GM23338 (cell line): ENCODE measurements at regions not wholly inside any gene's neighbourhood (a gene's known extent, or its start where the extent isn't known, plus 50 kb on each side); places are given as distances from the start of the nearest gene placed in this dataset.

Source experiments
- ATAC-seq: fragments of 200-7000 bp; cut with Tn5 transposase; 3 replicates; pipeline ENCODE4 v1.9.1; 2020
- DNase-seq: peaks from one replicate; pipeline ENCODE4 v3.0.0-alpha.2; 2015; ENCODE audit warnings: low spot score
- H2AFZ ChIP-seq: fragments of 200-600 bp; sonication (generic); 2 replicates; pipeline ENCODE4 v1.8.0; 2016; ENCODE audit warnings: antibody characterized with exemption, mild to moderate bottlenecking, moderate library complexity
- H3F3A ChIP-seq: fragments of 200-600 bp; sonication (generic); replicated peaks from 2 replicates; pipeline ENCODE4 v1.8.0; 2017; ENCODE audit warnings: antibody characterized with exemption, mixed run types, low read depth
- H3K27ac ChIP-seq: fragments of 200-600 bp; sonication (generic); 2 replicates; pipeline ENCODE4 v1.6.1; 2016; ENCODE audit warnings: low read depth
- H3K27me3 ChIP-seq: fragments of 200-600 bp; sonication (generic); 2 replicates; pipeline ENCODE4 v1.8.0; 2016; ENCODE audit warnings: mild to moderate bottlenecking, mixed run types, moderate library complexity; ENCODE audit not compliant: insufficient read depth
- H3K36me3 ChIP-seq: fragments of 200-600 bp; sonication (generic); 2 replicates; pipeline ENCODE4 v1.8.0; 2016; ENCODE audit warnings: mild to moderate bottlenecking; ENCODE audit not compliant: insufficient read depth
- H3K4me1 ChIP-seq: fragments of 200-600 bp; sonication (generic); 2 replicates; pipeline ENCODE4 v1.8.0; 2016; ENCODE audit warnings: mild to moderate bottlenecking, moderate library complexity; ENCODE audit not compliant: insufficient read depth
- H3K4me2 ChIP-seq: fragments of 200-600 bp; sonication (generic); 2 replicates; pipeline ENCODE4 v1.7.1; 2017; ENCODE audit warnings: mixed run types
- H3K4me3 ChIP-seq: fragments of 200-600 bp; sonication (generic); 2 replicates; pipeline ENCODE4 v1.6.1; 2016; ENCODE audit warnings: mixed run types
- H3K79me2 ChIP-seq: fragments of 200-600 bp; sonication (generic); replicated peaks from 2 replicates; pipeline ENCODE4 v1.8.0; 2017; ENCODE audit warnings: mild to moderate bottlenecking; ENCODE audit not compliant: insufficient read depth
- H3K9me2 ChIP-seq: fragments of 200-600 bp; sonication (generic); 2 replicates; pipeline ENCODE4 v1.8.0; 2017; ENCODE audit not compliant: insufficient read depth
- H4K20me1 ChIP-seq: fragments of 200-600 bp; sonication (generic); replicated peaks from 2 replicates; pipeline ENCODE4 v1.8.0; 2017; ENCODE audit warnings: mild to moderate bottlenecking; ENCODE audit not compliant: insufficient read depth
- H3K27ac Mint-ChIP-seq: 2 replicates; pipeline ENCODE4 v1.8.0; 2020; ENCODE audit warnings: inconsistent platforms, mild to moderate bottlenecking, moderate library complexity, mixed read lengths
- H3K27me3 Mint-ChIP-seq: 3 replicates; pipeline ENCODE4 v1.8.0; 2022; ENCODE audit warnings: low read depth, mild to moderate bottlenecking, moderate library complexity, mixed read lengths, inconsistent platforms; ENCODE audit not compliant: insufficient read depth, poor library complexity
- H3K36me3 Mint-ChIP-seq: 3 replicates; pipeline ENCODE4 v1.8.0; 2021; ENCODE audit warnings: low read depth, mild to moderate bottlenecking, inconsistent platforms, moderate library complexity, mixed read lengths
- H3K4me1 Mint-ChIP-seq: 3 replicates; pipeline ENCODE4 v1.8.0; 2020; ENCODE audit warnings: mild to moderate bottlenecking, inconsistent platforms, mixed read lengths
- H3K4me3 Mint-ChIP-seq: 3 replicates; pipeline ENCODE4 v1.8.0; 2021; ENCODE audit warnings: moderate library complexity, mild to moderate bottlenecking, inconsistent platforms, mixed read lengths
- H3K9me3 Mint-ChIP-seq: 3 replicates; pipeline ENCODE4 v1.8.0; 2020; ENCODE audit warnings: moderate library complexity, mild to moderate bottlenecking, inconsistent platforms, mixed read lengths
- EZH2 ChIP-seq: fragments of 200-600 bp; sonication (generic); IDR thresholded peaks from one replicate; pipeline ENCODE4 v1.8.0; 2017; ENCODE audit warnings: antibody characterized with exemption, mild to moderate bottlenecking, low read depth; ENCODE audit not compliant: unreplicated experiment
- JUNB ChIP-seq: IDR thresholded peaks from one replicate; pipeline ENCODE4 v1.6.1; 2016; ENCODE audit warnings: antibody characterized with exemption; ENCODE audit not compliant: unreplicated experiment
- ZNF114 ChIP-seq: fragments of 250-450 bp; sonication (Bioruptor Pico); IDR thresholded peaks from 2 replicates; pipeline ENCODE4 v1.5.0; 2020; ENCODE audit warnings: mild to moderate bottlenecking, moderate library complexity
- ZNF331 ChIP-seq: fragments of 250-450 bp; sonication (Bioruptor Pico); IDR thresholded peaks from 2 replicates; pipeline ENCODE4 v1.5.0; 2020; ENCODE audit warnings: low read depth, mild to moderate bottlenecking, moderate library complexity
- TF ChIP-seq, protein P1 (sequence below): fragments of 250-450 bp; sonication (Bioruptor Pico); IDR thresholded peaks from 2 replicates; pipeline ENCODE4 v1.5.0; 2020; ENCODE audit warnings: mild to moderate bottlenecking, moderate library complexity
- TF ChIP-seq, protein P2 (sequence below), 2 experiments: fragments of 200-600 bp in 1 of 2; sonication (generic) in 1 of 2; conservative IDR thresholded peaks; 2 replicates each; pipeline versions ENCODE4 v1.5.1 to v1.6.1; 2016 to 2017; ENCODE audit warnings: antibody characterized with exemption in 2 of 2, low read depth in 2 of 2, mild to moderate bottlenecking in 2 of 2, moderate library complexity in 1 of 2

- TF ChIP-seq, protein P1, sequence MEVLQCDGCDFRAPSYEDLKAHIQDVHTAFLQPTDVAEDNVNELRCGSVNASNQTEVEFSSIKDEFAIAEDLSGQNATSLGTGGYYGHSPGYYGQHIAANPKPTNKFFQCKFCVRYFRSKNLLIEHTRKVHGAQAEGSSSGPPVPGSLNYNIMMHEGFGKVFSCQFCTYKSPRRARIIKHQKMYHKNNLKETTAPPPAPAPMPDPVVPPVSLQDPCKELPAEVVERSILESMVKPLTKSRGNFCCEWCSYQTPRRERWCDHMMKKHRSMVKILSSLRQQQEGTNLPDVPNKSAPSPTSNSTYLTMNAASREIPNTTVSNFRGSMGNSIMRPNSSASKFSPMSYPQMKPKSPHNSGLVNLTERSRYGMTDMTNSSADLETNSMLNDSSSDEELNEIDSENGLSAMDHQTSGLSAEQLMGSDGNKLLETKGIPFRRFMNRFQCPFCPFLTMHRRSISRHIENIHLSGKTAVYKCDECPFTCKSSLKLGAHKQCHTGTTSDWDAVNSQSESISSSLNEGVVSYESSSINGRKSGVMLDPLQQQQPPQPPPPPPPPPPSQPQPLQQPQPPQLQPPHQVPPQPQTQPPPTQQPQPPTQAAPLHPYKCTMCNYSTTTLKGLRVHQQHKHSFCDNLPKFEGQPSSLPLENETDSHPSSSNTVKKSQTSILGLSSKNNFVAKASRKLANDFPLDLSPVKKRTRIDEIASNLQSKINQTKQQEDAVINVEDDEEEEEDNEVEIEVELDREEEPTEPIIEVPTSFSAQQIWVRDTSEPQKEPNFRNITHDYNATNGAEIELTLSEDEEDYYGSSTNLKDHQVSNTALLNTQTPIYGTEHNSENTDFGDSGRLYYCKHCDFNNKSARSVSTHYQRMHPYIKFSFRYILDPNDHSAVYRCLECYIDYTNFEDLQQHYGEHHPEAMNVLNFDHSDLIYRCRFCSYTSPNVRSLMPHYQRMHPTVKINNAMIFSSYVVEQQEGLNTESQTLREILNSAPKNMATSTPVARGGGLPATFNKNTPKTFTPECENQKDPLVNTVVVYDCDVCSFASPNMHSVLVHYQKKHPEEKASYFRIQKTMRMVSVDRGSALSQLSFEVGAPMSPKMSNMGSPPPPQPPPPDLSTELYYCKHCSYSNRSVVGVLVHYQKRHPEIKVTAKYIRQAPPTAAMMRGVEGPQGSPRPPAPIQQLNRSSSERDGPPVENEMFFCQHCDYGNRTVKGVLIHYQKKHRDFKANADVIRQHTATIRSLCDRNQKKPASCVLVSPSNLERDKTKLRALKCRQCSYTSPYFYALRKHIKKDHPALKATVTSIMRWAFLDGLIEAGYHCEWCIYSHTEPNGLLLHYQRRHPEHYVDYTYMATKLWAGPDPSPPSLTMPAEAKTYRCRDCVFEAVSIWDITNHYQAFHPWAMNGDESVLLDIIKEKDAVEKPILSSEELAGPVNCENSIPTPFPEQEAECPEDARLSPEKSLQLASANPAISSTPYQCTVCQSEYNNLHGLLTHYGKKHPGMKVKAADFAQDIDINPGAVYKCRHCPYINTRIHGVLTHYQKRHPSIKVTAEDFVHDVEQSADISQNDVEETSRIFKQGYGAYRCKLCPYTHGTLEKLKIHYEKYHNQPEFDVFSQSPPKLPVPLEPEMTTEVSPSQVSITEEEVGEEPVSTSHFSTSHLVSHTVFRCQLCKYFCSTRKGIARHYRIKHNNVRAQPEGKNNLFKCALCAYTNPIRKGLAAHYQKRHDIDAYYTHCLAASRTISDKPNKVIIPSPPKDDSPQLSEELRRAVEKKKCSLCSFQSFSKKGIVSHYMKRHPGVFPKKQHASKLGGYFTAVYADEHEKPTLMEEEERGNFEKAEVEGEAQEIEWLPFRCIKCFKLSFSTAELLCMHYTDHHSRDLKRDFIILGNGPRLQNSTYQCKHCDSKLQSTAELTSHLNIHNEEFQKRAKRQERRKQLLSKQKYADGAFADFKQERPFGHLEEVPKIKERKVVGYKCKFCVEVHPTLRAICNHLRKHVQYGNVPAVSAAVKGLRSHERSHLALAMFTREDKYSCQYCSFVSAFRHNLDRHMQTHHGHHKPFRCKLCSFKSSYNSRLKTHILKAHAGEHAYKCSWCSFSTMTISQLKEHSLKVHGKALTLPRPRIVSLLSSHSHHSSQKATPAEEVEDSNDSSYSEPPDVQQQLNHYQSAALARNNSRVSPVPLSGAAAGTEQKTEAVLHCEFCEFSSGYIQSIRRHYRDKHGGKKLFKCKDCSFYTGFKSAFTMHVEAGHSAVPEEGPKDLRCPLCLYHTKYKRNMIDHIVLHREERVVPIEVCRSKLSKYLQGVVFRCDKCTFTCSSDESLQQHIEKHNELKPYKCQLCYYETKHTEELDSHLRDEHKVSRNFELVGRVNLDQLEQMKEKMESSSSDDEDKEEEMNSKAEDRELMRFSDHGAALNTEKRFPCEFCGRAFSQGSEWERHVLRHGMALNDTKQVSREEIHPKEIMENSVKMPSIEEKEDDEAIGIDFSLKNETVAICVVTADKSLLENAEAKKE = no peak
Measured at GRCh38 chr18:78776706-78777285, 202.8 kb upstream of the SALL3 start (continued).

GRCh38 chr18:78777992-78778391 lies 201.6 kb upstream of the SALL3 start:
- Histone ChIP-seq H3K79me2 (no peaks in the 10 kb centered on the region), H2AFZ (no peak overlapping the region), H3K36me3 (no peaks in the 10 kb centered on the region), H3K27me3 (no peaks in the 10 kb centered on the region), H4K20me1 (no peaks in the 10 kb centered on the region), H3F3A (no peaks in the 10 kb centered on the region), H3K27ac (no peak overlapping the region), H3K4me3 (no peak overlapping the region), H3K4me2 (no peak overlapping the region), H3K4me1 (no peaks in the 10 kb centered on the region), H3K9me2 (no peaks in the 10 kb centered on the region)
- DNase-seq = no peak
- no peak overlapping the region for H3K4me3 Mint-ChIP-seq
- no peak overlapping the region for H3K27ac Mint-ChIP-seq
- H3K4me1 Mint-ChIP-seq = no peaks in the 10 kb centered on the region
- ATAC-seq = no peak
- peaks cover 29% of the 10 kb centered on the region for H3K36me3 Mint-ChIP-seq
- H3K27me3 Mint-ChIP-seq = peaks cover 10% of the 10 kb centered on the region
- peaks cover 89% of the 10 kb centered on the region for H3K9me3 Mint-ChIP-seq
- TF ChIP-seq, protein P2, sequence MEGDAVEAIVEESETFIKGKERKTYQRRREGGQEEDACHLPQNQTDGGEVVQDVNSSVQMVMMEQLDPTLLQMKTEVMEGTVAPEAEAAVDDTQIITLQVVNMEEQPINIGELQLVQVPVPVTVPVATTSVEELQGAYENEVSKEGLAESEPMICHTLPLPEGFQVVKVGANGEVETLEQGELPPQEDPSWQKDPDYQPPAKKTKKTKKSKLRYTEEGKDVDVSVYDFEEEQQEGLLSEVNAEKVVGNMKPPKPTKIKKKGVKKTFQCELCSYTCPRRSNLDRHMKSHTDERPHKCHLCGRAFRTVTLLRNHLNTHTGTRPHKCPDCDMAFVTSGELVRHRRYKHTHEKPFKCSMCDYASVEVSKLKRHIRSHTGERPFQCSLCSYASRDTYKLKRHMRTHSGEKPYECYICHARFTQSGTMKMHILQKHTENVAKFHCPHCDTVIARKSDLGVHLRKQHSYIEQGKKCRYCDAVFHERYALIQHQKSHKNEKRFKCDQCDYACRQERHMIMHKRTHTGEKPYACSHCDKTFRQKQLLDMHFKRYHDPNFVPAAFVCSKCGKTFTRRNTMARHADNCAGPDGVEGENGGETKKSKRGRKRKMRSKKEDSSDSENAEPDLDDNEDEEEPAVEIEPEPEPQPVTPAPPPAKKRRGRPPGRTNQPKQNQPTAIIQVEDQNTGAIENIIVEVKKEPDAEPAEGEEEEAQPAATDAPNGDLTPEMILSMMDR (conservative IDR thresholded peaks at IDR 0.05; ENCODE audit: low read depth in 2 of 2) = no peak
- TF ChIP-seq, protein P1 = no peak
- no peak for TF ChIP-seq EZH2
- no peak for TF ChIP-seq JUNB
- no peak for TF ChIP-seq ZNF114 (CRISPR knock-in tag)
- TF ChIP-seq ZNF331 = no peak
